ENCODE measurements at regions not wholly inside any gene's neighbourhood (a gene's known extent, or its start where the extent isn't known, plus 50 kb on each side); places are given as distances from the start of the nearest gene placed in this dataset.

DNA sequence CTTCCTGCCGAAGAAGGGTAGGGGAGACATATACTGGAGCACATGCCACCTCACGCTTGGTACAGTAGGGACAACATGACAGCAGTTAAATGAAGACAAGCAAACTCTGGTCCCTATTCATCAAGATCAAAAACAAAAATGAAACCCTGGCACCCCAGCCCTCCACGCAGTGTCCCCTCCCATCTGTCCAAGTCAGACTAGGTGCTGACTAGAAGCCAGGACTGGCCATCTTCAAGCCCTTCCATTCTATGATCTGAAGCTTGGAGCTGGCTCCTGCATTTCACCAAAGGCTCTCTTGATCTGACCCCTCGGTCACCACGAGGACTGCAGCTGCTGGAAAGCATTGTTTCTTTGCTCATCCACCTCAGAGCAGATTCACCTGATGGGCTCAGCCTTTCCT is 158.9 kb upstream of the GGTLC1 start:
- peaks cover 0 to 3% of the 10 kb centered on the region in 2 donors for H3K27me3 ChIP-seq (ENCODE audit: control insufficient read depth in 1 of 2, insufficient read depth in 2 of 2, low read length in 2 of 2)
- H3K27ac ChIP-seq (ENCODE audit: low read depth in 2 of 2, low read length in 1 of 2) = no peak overlapping the region
- WGBS, 2 donors = 81 to 84% methylated on average over 5 of the region's 5 CpGs
- H3K9me3 ChIP-seq (ENCODE audit: control insufficient read depth in 2 of 2, insufficient read depth in 1 of 2, low read depth in 1 of 2, low read length in 1 of 2) = peaks cover 6% of the 10 kb centered on the region in 2 donors
- H3K4me1 ChIP-seq (ENCODE audit: control insufficient read depth in 2 of 2, insufficient read depth in 2 of 2, low read length in 1 of 2) = peaks cover 0 to 14% of the 10 kb centered on the region in 2 donors
- no peaks in the 10 kb centered on the region for H3K36me3 ChIP-seq (ENCODE audit: control insufficient read depth in 2 of 2, insufficient read depth in 2 of 2, low read length in 1 of 2)
- no peak overlapping the region for H3K4me3 ChIP-seq (ENCODE audit: low read depth in 1 of 2, low read length in 2 of 2)

GRCh38 chr20:24146231-24146634 is 157.7 kb upstream of the GGTLC1 start:
- H3K4me3 ChIP-seq (ENCODE audit: low read depth in 1 of 2, low read length in 2 of 2) = no peak overlapping the region
- peaks cover 6 to 10% of the 10 kb centered on the region in 2 donors for H3K9me3 ChIP-seq (ENCODE audit: control insufficient read depth in 2 of 2, insufficient read depth in 1 of 2, low read depth in 1 of 2, low read length in 1 of 2)
- H3K27ac ChIP-seq (ENCODE audit: low read depth in 2 of 2, low read length in 1 of 2) = no peak overlapping the region
- no peaks in the 10 kb centered on the region for H3K36me3 ChIP-seq (ENCODE audit: control insufficient read depth in 2 of 2, insufficient read depth in 2 of 2, low read length in 1 of 2)
- peaks cover 0 to 14% of the 10 kb centered on the region in 2 donors for H3K4me1 ChIP-seq (ENCODE audit: control insufficient read depth in 2 of 2, insufficient read depth in 2 of 2, low read length in 1 of 2)
- H3K27me3 ChIP-seq (ENCODE audit: control insufficient read depth in 1 of 2, insufficient read depth in 2 of 2, low read length in 2 of 2) = peaks cover 0 to 3% of the 10 kb centered on the region in 2 donors

DNA sequence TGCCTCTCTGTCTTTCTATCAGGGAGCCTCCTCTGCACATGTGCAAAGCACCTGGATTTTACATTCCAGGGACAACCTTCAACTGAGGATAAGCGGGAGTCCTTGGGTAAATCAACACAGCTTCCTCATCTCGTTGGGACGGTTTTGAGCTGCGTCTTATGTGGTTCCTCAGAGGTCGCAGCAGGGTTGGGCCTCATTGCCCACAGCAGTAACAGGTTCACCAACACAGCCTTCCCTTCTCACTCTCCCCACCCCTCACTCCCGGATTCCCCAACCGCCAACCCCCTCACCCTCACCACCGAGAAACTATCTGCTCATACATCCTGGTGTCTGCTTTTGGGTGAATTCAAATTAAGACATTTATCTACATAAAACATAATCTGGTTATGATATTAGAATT is 155.8 kb upstream of the GGTLC1 start:
- Histone ChIP-seq H3K4me3 (ENCODE audit: low read depth in 1 of 2, low read length in 2 of 2) (no peak overlapping the region), H3K4me1 (ENCODE audit: control insufficient read depth in 2 of 2, insufficient read depth in 2 of 2, low read length in 1 of 2) (peaks cover 0 to 12% of the 10 kb centered on the region in 2 donors), H3K36me3 (ENCODE audit: control insufficient read depth in 2 of 2, insufficient read depth in 2 of 2, low read length in 1 of 2) (no peaks in the 10 kb centered on the region), H3K9me3 (ENCODE audit: control insufficient read depth in 2 of 2, insufficient read depth in 1 of 2, low read depth in 1 of 2, low read length in 1 of 2) (peaks cover 6 to 17% of the 10 kb centered on the region in 2 donors), H3K27ac (ENCODE audit: low read depth in 2 of 2, low read length in 1 of 2) (no peak overlapping the region), H3K27me3 (ENCODE audit: control insufficient read depth in 1 of 2, insufficient read depth in 2 of 2, low read length in 2 of 2) (no peaks in the 10 kb centered on the region)
- WGBS, 2 donors = 79 to 83% methylated on average over 8 of the region's 8 CpGs

GRCh38 chr20:24141111-24141510 is 152.5 kb upstream of the GGTLC1 start:
- Histone ChIP-seq H3K4me3 (ENCODE audit: low read depth in 1 of 2, low read length in 2 of 2) (no peak overlapping the region), H3K27me3 (ENCODE audit: control insufficient read depth in 1 of 2, insufficient read depth in 2 of 2, low read length in 2 of 2) (no peaks in the 10 kb centered on the region), H3K36me3 (ENCODE audit: control insufficient read depth in 2 of 2, insufficient read depth in 2 of 2, low read length in 1 of 2) (no peaks in the 10 kb centered on the region), H3K4me1 (ENCODE audit: control insufficient read depth in 2 of 2, insufficient read depth in 2 of 2, low read length in 1 of 2) (peaks cover 0 to 12% of the 10 kb centered on the region in 2 donors), H3K9me3 (ENCODE audit: control insufficient read depth in 2 of 2, insufficient read depth in 1 of 2, low read depth in 1 of 2, low read length in 1 of 2) (peaks cover 0 to 11% of the 10 kb centered on the region in 2 donors), H3K27ac (ENCODE audit: low read depth in 2 of 2, low read length in 1 of 2) (no peak overlapping the region)
- WGBS, 2 donors = 84 to 88% methylated on average over 6 of the region's 6 CpGs

GRCh38 chr20:24139846-24140245 is 151.3 kb upstream of the GGTLC1 start:
- Histone ChIP-seq H3K27ac (ENCODE audit: low read depth in 2 of 2, low read length in 1 of 2) (no peak overlapping the region), H3K36me3 (ENCODE audit: control insufficient read depth in 2 of 2, insufficient read depth in 2 of 2, low read length in 1 of 2) (no peaks in the 10 kb centered on the region), H3K9me3 (ENCODE audit: control insufficient read depth in 2 of 2, insufficient read depth in 1 of 2, low read depth in 1 of 2, low read length in 1 of 2) (peaks cover 0 to 11% of the 10 kb centered on the region in 2 donors), H3K4me1 (ENCODE audit: control insufficient read depth in 2 of 2, insufficient read depth in 2 of 2, low read length in 1 of 2) (peaks cover 0 to 12% of the 10 kb centered on the region in 2 donors), H3K27me3 (ENCODE audit: control insufficient read depth in 1 of 2, insufficient read depth in 2 of 2, low read length in 2 of 2) (no peaks in the 10 kb centered on the region), H3K4me3 (ENCODE audit: low read depth in 1 of 2, low read length in 2 of 2) (no peak overlapping the region)
- 98 to 100% methylated on average over 1 of the region's 1 CpG for WGBS, 2 donors

- Histone ChIP-seq H3K9me3 (ENCODE audit: control insufficient read depth in 2 of 2, insufficient read depth in 1 of 2, low read depth in 1 of 2, low read length in 1 of 2) (peaks cover 0 to 11% of the 10 kb centered on the region in 2 donors), H3K27ac (ENCODE audit: low read depth in 2 of 2, low read length in 1 of 2) (no peak overlapping the region), H3K27me3 (ENCODE audit: control insufficient read depth in 1 of 2, insufficient read depth in 2 of 2, low read length in 2 of 2) (no peaks in the 10 kb centered on the region), H3K4me3 (ENCODE audit: low read depth in 1 of 2, low read length in 2 of 2) (no peak overlapping the region), H3K36me3 (ENCODE audit: control insufficient read depth in 2 of 2, insufficient read depth in 2 of 2, low read length in 1 of 2) (no peaks in the 10 kb centered on the region), H3K4me1 (ENCODE audit: control insufficient read depth in 2 of 2, insufficient read depth in 2 of 2, low read length in 1 of 2) (peaks cover 0 to 14% of the 10 kb centered on the region in 2 donors)
- WGBS, 2 donors = 85 to 89% methylated on average over 2 of the region's 2 CpGs
Observed at GRCh38 chr20:24138951-24139350, 150.4 kb upstream of the GGTLC1 start.

DNA sequence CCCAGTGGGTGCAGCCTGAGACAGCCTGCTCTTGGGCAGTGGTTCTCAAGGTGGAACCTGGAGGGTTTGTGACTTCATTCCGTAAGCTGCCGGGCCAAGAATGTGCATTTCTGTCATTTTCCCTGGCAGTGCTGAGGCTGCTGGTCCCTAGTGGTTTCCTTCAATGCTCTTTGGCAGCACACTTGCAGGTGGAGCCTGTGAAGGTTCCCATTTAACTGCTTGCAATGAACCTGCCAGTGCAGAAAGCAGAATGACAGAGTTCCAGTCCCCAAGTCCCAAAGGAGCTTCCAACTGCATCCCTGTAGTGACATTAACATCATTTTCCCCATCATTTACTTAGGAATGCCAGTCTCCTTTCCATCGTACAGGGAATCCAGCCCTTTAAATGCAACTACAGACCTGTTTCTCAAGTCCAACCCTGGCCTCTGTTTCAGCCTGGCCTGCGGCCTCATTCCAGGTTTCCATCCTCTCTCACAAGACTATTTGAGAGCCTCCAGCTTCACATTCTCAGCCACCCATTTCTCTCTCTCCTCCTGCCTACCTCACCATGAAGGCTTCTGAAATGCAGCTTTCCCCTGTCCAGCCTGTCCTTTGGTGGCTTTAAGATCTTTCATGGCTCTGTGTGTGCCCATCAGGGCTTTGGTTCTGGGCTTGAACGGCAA is 149.7 kb upstream of the GGTLC1 start:
- WGBS, 2 donors = 69 to 71% methylated on average over 5 of the region's 5 CpGs
- Histone ChIP-seq H3K9me3 (ENCODE audit: control insufficient read depth in 2 of 2, insufficient read depth in 1 of 2, low read depth in 1 of 2, low read length in 1 of 2) (peaks cover 0 to 11% of the 10 kb centered on the region in 2 donors), H3K4me1 (ENCODE audit: control insufficient read depth in 2 of 2, insufficient read depth in 2 of 2, low read length in 1 of 2) (peaks cover 0 to 8% of the 10 kb centered on the region in 2 donors), H3K4me3 (ENCODE audit: low read depth in 1 of 2, low read length in 2 of 2) (no peak overlapping the region), H3K27me3 (ENCODE audit: control insufficient read depth in 1 of 2, insufficient read depth in 2 of 2, low read length in 2 of 2) (no peaks in the 10 kb centered on the region), H3K36me3 (ENCODE audit: control insufficient read depth in 2 of 2, insufficient read depth in 2 of 2, low read length in 1 of 2) (no peaks in the 10 kb centered on the region), H3K27ac (ENCODE audit: low read depth in 2 of 2, low read length in 1 of 2) (no peak overlapping the region)

- H3K4me1 ChIP-seq (ENCODE audit: control insufficient read depth in 2 of 2, insufficient read depth in 2 of 2, low read length in 1 of 2) = peaks cover 0 to 8% of the 10 kb centered on the region in 2 donors
- H3K36me3 ChIP-seq (ENCODE audit: control insufficient read depth in 2 of 2, insufficient read depth in 2 of 2, low read length in 1 of 2) = no peaks in the 10 kb centered on the region
- 72 to 76% methylated on average over 2 of the region's 2 CpGs for WGBS, 2 donors
- H3K4me3 ChIP-seq (ENCODE audit: low read depth in 1 of 2, low read length in 2 of 2) = no peak overlapping the region
- no peaks in the 10 kb centered on the region for H3K27me3 ChIP-seq (ENCODE audit: control insufficient read depth in 1 of 2, insufficient read depth in 2 of 2, low read length in 2 of 2)
- peak overlapping the region in 1 of 2 donors; percentile 59 for H3K27ac ChIP-seq (ENCODE audit: low read depth in 2 of 2, low read length in 1 of 2)
- H3K9me3 ChIP-seq (ENCODE audit: control insufficient read depth in 2 of 2, insufficient read depth in 1 of 2, low read depth in 1 of 2, low read length in 1 of 2) = peaks cover 0 to 11% of the 10 kb centered on the region in 2 donors
Observed at GRCh38 chr20:24136659-24137246, 148.2 kb upstream of the GGTLC1 start.

- no peak overlapping the region for H3K4me3 ChIP-seq (ENCODE audit: low read depth in 1 of 2, low read length in 2 of 2)
- no peak overlapping the region for H3K27ac ChIP-seq (ENCODE audit: low read depth in 2 of 2, low read length in 1 of 2)
- WGBS, 2 donors = 88 to 91% methylated on average over 12 of the region's 12 CpGs
- H3K4me1 ChIP-seq (ENCODE audit: control insufficient read depth in 2 of 2, insufficient read depth in 2 of 2, low read length in 1 of 2) = peaks cover 0 to 9% of the 10 kb centered on the region in 2 donors
- peaks cover 0 to 3% of the 10 kb centered on the region in 2 donors for H3K9me3 ChIP-seq (ENCODE audit: control insufficient read depth in 2 of 2, insufficient read depth in 1 of 2, low read depth in 1 of 2, low read length in 1 of 2)
- no peaks in the 10 kb centered on the region for H3K36me3 ChIP-seq (ENCODE audit: control insufficient read depth in 2 of 2, insufficient read depth in 2 of 2, low read length in 1 of 2)
- no peaks in the 10 kb centered on the region for H3K27me3 ChIP-seq (ENCODE audit: control insufficient read depth in 1 of 2, insufficient read depth in 2 of 2, low read length in 2 of 2)
Observed at GRCh38 chr20:24135781-24136180, 147.2 kb upstream of the GGTLC1 start.

DNA sequence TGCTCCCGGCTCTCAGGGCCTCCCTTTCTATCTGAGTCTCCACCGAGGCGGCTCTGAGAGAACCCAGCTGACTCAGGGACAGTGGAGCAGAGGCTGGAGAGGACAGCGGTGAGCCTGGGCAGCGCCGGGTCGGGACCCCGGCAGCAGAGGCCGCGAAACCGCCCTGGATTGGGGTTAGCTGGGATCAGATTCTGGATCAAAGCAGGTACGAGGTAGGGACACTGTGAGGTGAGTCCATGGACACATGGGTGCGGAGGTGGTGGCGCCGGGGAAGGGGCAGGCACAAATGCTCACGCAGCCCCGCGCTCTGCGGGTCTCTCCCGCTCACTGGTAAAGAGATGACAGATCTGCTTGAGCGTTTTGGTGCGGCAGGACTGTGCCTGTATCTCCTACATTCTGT is 146.4 kb upstream of the GGTLC1 start:
- H3K9me3 ChIP-seq (ENCODE audit: control insufficient read depth in 2 of 2, insufficient read depth in 1 of 2, low read depth in 1 of 2, low read length in 1 of 2) = no peaks in the 10 kb centered on the region
- H3K27me3 ChIP-seq (ENCODE audit: control insufficient read depth in 1 of 2, insufficient read depth in 2 of 2, low read length in 2 of 2) = no peaks in the 10 kb centered on the region
- H3K27ac ChIP-seq (ENCODE audit: low read depth in 2 of 2, low read length in 1 of 2) = no peak overlapping the region
- H3K4me3 ChIP-seq (ENCODE audit: low read depth in 1 of 2, low read length in 2 of 2) = no peak overlapping the region
- no peaks in the 10 kb centered on the region for H3K36me3 ChIP-seq (ENCODE audit: control insufficient read depth in 2 of 2, insufficient read depth in 2 of 2, low read length in 1 of 2)
- 95 to 96% methylated on average over 22 of the region's 22 CpGs for WGBS, 2 donors
- peaks cover 0 to 9% of the 10 kb centered on the region in 2 donors for H3K4me1 ChIP-seq (ENCODE audit: control insufficient read depth in 2 of 2, insufficient read depth in 2 of 2, low read length in 1 of 2)
